HEK293 (cell line): ENCODE measurements at regions not wholly inside any gene's neighbourhood (a gene's known extent, or its start where the extent isn't known, plus 50 kb on each side); places are given as distances from the start of the nearest gene placed in this dataset.

Source experiments
- MEIS1 ChIP-seq: sonication (generic); formaldehyde crosslinking; IDR thresholded peaks from 2 replicates; pipeline ENCODE4 v1.8.1; 2022; ENCODE audit warnings: missing genetic modification reagents, mild to moderate bottlenecking, borderline replicate concordance
- YY1 ChIP-seq: fragments of 450-650 bp; formaldehyde crosslinking; IDR thresholded peaks from 2 replicates; pipeline ENCODE4 v1.5.1; 2018; ENCODE audit warnings: missing biosample characterization, missing genetic modification characterization
- ZNF19 ChIP-seq: fragments of 450-650 bp; formaldehyde crosslinking; IDR thresholded peaks from 2 replicates; pipeline ENCODE4; 2016; ENCODE audit warnings: missing biosample characterization, missing genetic modification characterization, low read depth
- ZNF350 ChIP-seq: fragments of 450-650 bp; formaldehyde crosslinking; IDR thresholded peaks from 2 replicates; pipeline ENCODE4 v1.5.0; 2017; ENCODE audit warnings: missing biosample characterization, mild to moderate bottlenecking, missing genetic modification characterization
- TF ChIP-seq, protein P1 (sequence below): fragments of 450-650 bp; formaldehyde crosslinking; IDR thresholded peaks from 2 replicates; pipeline ENCODE4 v1.5.0; 2017; ENCODE audit warnings: missing biosample characterization, missing genetic modification characterization, borderline replicate concordance
- TF ChIP-seq, protein P2 (sequence below): fragments of 450-650 bp; formaldehyde crosslinking; IDR thresholded peaks from 2 replicates; pipeline ENCODE4 v1.5.1; 2016; ENCODE audit warnings: missing biosample characterization, missing genetic modification characterization

DNA sequence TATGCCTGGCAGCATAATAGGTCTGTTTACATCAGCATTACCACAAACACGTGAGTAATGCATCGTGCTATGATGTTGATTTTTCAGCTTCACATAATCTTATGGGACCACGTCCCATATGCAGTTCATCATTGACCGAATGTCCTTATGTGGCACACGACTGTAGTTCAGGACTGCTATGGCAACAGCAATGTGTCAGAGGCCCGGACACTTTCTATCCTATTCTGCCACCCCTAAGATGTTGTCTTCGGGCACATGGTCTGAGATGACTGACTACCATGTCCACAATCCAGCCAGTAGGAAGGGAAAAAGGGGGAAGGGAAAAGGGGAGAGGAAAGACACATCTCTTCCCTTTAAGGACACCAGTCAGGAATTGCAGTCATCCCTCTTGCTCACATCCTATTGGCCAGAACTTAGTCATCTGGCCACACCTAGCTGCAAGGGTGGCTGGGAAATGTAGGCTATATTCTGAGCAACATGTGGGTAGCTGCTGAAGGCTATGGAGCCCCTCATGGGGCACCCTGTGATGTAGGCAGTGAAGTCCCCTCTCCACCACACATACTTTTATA, 196.0 kb upstream of the RBPJ start:
- TF ChIP-seq YY1 (tag by site-specific recombination) = no peak
- no peak for TF ChIP-seq ZNF19 (tag by site-specific recombination)
- TF ChIP-seq, protein P1, sequence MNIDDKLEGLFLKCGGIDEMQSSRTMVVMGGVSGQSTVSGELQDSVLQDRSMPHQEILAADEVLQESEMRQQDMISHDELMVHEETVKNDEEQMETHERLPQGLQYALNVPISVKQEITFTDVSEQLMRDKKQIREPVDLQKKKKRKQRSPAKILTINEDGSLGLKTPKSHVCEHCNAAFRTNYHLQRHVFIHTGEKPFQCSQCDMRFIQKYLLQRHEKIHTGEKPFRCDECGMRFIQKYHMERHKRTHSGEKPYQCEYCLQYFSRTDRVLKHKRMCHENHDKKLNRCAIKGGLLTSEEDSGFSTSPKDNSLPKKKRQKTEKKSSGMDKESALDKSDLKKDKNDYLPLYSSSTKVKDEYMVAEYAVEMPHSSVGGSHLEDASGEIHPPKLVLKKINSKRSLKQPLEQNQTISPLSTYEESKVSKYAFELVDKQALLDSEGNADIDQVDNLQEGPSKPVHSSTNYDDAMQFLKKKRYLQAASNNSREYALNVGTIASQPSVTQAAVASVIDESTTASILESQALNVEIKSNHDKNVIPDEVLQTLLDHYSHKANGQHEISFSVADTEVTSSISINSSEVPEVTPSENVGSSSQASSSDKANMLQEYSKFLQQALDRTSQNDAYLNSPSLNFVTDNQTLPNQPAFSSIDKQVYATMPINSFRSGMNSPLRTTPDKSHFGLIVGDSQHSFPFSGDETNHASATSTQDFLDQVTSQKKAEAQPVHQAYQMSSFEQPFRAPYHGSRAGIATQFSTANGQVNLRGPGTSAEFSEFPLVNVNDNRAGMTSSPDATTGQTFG (tag by site-specific recombination) = no peak
- no peak for TF ChIP-seq ZNF350
- TF ChIP-seq MEIS1 (CRISPR knock-in tag) = no peak
- TF ChIP-seq, protein P2, sequence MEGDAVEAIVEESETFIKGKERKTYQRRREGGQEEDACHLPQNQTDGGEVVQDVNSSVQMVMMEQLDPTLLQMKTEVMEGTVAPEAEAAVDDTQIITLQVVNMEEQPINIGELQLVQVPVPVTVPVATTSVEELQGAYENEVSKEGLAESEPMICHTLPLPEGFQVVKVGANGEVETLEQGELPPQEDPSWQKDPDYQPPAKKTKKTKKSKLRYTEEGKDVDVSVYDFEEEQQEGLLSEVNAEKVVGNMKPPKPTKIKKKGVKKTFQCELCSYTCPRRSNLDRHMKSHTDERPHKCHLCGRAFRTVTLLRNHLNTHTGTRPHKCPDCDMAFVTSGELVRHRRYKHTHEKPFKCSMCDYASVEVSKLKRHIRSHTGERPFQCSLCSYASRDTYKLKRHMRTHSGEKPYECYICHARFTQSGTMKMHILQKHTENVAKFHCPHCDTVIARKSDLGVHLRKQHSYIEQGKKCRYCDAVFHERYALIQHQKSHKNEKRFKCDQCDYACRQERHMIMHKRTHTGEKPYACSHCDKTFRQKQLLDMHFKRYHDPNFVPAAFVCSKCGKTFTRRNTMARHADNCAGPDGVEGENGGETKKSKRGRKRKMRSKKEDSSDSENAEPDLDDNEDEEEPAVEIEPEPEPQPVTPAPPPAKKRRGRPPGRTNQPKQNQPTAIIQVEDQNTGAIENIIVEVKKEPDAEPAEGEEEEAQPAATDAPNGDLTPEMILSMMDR (tag by site-specific recombination) = no peak
